ENCODE measurements at regions not wholly inside any gene's neighbourhood (a gene's known extent, or its start where the extent isn't known, plus 50 kb on each side); places are given as distances from the start of the nearest gene placed in this dataset.
"Not testable (repeated sequence)": the region's sequence is repeated elsewhere in the genome, so short reads cannot be mapped to it uniquely, and the experiment has no call there.

GRCh38 chr17:52465407-52465806 is 306.9 kb upstream of the CA10 start:
- H3K4me3 ChIP-seq (ENCODE audit: control insufficient read depth, low read depth, low read length), result no peak overlapping the region
- no peak for TF ChIP-seq CTCF (conservative IDR thresholded peaks at IDR 0.05; ENCODE audit: control insufficient read depth, insufficient read depth, low read depth, low read length)
- DNase-seq (ENCODE audit: low read depth), result no peak

DNA sequence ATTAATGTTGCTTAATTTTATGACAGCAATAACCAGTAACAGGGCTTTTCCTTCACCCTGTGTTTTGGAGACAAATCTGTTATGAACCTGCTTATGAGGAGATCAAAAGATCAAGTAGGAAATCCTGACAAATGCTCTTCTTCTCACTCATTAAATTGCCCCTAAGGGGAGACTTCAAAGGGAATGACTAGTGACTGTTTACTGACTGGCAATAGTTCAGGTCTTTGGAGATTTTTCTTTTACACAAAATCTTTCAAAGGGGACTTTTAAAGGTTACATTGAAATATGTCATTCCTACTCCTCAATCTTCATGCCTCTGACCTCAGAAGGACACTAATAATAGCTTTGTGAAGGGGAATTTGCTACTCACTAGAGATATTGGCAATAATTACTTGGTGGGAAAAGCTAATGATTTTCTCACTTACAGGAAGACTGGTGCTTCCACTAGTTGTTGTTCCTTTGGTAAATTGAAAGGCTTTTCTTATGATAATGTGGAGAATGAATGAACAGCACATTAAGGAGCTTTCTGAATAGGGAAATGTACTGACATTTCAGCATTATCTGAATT is 292.9 kb upstream of the CA10 start:
- no peak for TF ChIP-seq CTCF (conservative IDR thresholded peaks at IDR 0.05; ENCODE audit: control insufficient read depth, insufficient read depth, low read depth, low read length)
- no peak overlapping the region for H3K4me3 ChIP-seq (ENCODE audit: control insufficient read depth, low read depth, low read length)
- no peak for DNase-seq (ENCODE audit: low read depth)

DNA sequence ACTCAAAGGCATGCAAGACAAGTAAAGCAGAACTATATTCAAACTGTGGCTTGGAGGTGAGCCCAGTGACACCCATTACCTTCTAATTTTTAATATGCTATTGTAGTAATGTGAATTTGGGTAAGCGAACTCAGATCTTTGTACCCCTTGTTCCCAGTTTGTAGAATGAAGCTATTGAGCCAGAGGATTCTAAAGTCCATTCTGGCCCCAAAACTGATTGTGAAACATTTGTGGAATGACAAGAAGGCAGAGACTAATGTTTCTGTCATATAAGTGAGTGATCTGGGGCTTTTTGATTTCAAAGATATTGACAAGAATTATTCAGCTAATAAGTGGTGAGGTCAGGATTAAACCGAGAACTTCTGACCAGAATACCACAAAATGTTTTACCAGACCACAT is 283.8 kb upstream of the CA10 start:
- TF ChIP-seq CTCF (conservative IDR thresholded peaks at IDR 0.05; ENCODE audit: control insufficient read depth, insufficient read depth, low read depth, low read length), result no peak
- no peak overlapping the region for H3K4me3 ChIP-seq (ENCODE audit: control insufficient read depth, low read depth, low read length)
- no peak for DNase-seq (ENCODE audit: low read depth)

GRCh38 chr17:52420555-52421078 is 262.1 kb upstream of the CA10 start:
- DNase-seq (ENCODE audit: low read depth), result no peak
- no peak overlapping the region for H3K4me3 ChIP-seq (ENCODE audit: control insufficient read depth, low read depth, low read length)
- no peak for TF ChIP-seq CTCF (conservative IDR thresholded peaks at IDR 0.05; ENCODE audit: control insufficient read depth, insufficient read depth, low read depth, low read length)

- no peak for TF ChIP-seq CTCF (conservative IDR thresholded peaks at IDR 0.05; ENCODE audit: control insufficient read depth, insufficient read depth, low read depth, low read length)
- no peak for DNase-seq (ENCODE audit: low read depth)
- no peak overlapping the region for H3K4me3 ChIP-seq (ENCODE audit: control insufficient read depth, low read depth, low read length)
These were observed 260.7 kb upstream of the CA10 start for GRCh38 chr17:52419229-52419641.

DNA sequence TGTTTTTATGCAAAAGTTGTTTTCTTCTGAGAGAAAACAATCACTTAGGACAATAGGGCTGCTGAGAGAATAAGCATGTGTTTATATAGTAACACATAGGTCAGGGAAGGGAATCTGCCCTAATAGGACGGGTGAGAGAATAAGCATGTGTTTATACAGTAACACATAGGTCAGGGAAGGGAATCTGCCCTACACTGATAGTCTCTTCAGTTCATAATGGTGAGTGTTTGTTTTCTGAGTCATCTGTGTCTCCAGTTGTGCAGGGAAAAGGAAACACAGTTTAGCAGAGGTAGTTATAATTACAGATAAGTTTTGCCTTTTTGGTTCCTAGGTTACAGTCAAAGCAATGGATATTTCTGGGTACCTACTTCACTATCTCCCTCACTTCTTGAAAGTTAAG is 252.3 kb upstream of the CA10 start:
- no peak for TF ChIP-seq CTCF (conservative IDR thresholded peaks at IDR 0.05; ENCODE audit: control insufficient read depth, insufficient read depth, low read depth, low read length)
- no peak overlapping the region for H3K4me3 ChIP-seq (ENCODE audit: control insufficient read depth, low read depth, low read length)
- DNase-seq (ENCODE audit: low read depth), result no peak

- not testable (repeated sequence) for DNase-seq (ENCODE audit: low read depth); H3K4me3 ChIP-seq (ENCODE audit: control insufficient read depth, low read depth, low read length)
These were observed 250.7 kb upstream of the CA10 start for GRCh38 chr17:52409222-52409621.
